Esophagus squamous epithelium (tissue), 5 donors: ENCODE measurements at regions not wholly inside any gene's neighbourhood (a gene's known extent, or its start where the extent isn't known, plus 50 kb on each side); places are given as distances from the start of the nearest gene placed in this dataset.
"Not testable (repeated sequence)": the region's sequence is repeated elsewhere in the genome, so short reads cannot be mapped to it uniquely, and the experiment has no call there.

Experiments used
- DNase-seq: peaks from one replicate; lab custom pipeline; 2025; lab: John Stamatoyannopoulos, UW
- H3K27ac ChIP-seq, 4 donors: fragments of 200-600 bp; sonication (generic); one replicate each; pipeline ENCODE4 v1.5.1; 2016 to 2019; ENCODE audit warnings: mild to moderate bottlenecking in 1 of 4
- H3K27me3 ChIP-seq, 4 donors: fragments of 200-600 bp; sonication (generic); 1 replicate in 3 of 4; 2 replicates in 1 of 4; pipeline versions ENCODE4 v1.5.1 to v1.6.0; 2017 to 2021; ENCODE audit warnings: antibody characterized with exemption in 1 of 4
- H3K36me3 ChIP-seq, 3 donors: fragments of 200-600 bp; sonication (generic); one replicate each; pipeline ENCODE4 v1.5.1; 2016 to 2019
- H3K4me1 ChIP-seq, 3 donors: fragments of 200-600 bp; sonication (generic); one replicate each; pipeline ENCODE4 v1.5.1; 2017 to 2019
- H3K4me3 ChIP-seq, 4 donors: fragments of 200-600 bp; sonication (generic); 1 replicate in 3 of 4; 2 replicates in 1 of 4; pipeline ENCODE4 v1.5.1; 2016 to 2019; ENCODE audit warnings: mild to moderate bottlenecking in 2 of 4, moderate library complexity in 1 of 4
- H3K9me3 ChIP-seq, 3 donors: fragments of 200-600 bp; sonication (generic); one replicate each; pipeline ENCODE4 v1.5.1; 2016 to 2019
- POLR2A ChIP-seq, 4 donors: fragments of 450-650 bp; IDR thresholded peaks; one replicate each; pipeline ENCODE4 v1.6.1; 2017; ENCODE audit warnings: antibody characterized with exemption in 4 of 4, mild to moderate bottlenecking in 4 of 4, moderate library complexity in 3 of 4
- whole genome bisulfite sequencing, 2 donors: methylation state at CpG; one replicate each; pipeline ENCODE4 v1.1.5; 2018; 5-methylcytosine and 5-hydroxymethylcytosine counted together
- intact Hi-C: fragments of 100-400 bp; cut with DNase I; formaldehyde crosslinking; loops from one replicate; pipeline ENCODE4 v1.15.0; 2022
- TF ChIP-seq, protein P1 (sequence below), 6 experiments: fragments of 450-650 bp in 4 of 6; fragments of 200-600 bp in 2 of 6; sonication (generic) in 2 of 6; IDR thresholded peaks; one replicate each; pipeline ENCODE4 v1.5.1; 2016 to 2019; ENCODE audit warnings: antibody characterized with exemption in 6 of 6, mild to moderate bottlenecking in 4 of 6, moderate library complexity in 4 of 6
- donor health status: DM: yes; HTN: yes; CAD: no.

DNA sequence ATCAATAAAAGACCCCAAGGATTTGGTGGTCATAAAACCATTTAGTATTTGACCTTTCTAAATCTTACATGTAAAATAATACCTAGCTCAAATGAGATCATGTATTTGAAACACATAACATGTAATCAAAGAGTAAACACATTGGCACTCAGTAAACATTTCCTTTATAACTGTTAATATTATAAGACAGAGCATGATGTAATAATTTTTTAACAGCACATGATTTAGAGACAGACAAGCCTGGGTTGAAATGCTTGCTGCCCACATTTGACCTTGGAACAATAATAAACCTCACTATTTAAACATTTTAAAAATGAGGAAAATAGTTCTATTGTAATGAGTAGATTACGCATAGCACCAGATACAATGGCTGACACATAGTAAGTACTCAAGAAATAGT lies 105.2 kb upstream of the GPR141 start:
- Histone ChIP-seq H3K4me1 (no peaks in the 10 kb centered on the region), H3K36me3 (no peaks in the 10 kb centered on the region), H3K27ac (no peak overlapping the region), H3K9me3 (no peaks in the 10 kb centered on the region), H3K4me3 (no peak overlapping the region), H3K27me3 (no peaks in the 10 kb centered on the region)
- intact Hi-C loops = no loop called here
- TF ChIP-seq POLR2A (IDR thresholded peaks at IDR 0.05) = no peak
- TF ChIP-seq, protein P1, sequence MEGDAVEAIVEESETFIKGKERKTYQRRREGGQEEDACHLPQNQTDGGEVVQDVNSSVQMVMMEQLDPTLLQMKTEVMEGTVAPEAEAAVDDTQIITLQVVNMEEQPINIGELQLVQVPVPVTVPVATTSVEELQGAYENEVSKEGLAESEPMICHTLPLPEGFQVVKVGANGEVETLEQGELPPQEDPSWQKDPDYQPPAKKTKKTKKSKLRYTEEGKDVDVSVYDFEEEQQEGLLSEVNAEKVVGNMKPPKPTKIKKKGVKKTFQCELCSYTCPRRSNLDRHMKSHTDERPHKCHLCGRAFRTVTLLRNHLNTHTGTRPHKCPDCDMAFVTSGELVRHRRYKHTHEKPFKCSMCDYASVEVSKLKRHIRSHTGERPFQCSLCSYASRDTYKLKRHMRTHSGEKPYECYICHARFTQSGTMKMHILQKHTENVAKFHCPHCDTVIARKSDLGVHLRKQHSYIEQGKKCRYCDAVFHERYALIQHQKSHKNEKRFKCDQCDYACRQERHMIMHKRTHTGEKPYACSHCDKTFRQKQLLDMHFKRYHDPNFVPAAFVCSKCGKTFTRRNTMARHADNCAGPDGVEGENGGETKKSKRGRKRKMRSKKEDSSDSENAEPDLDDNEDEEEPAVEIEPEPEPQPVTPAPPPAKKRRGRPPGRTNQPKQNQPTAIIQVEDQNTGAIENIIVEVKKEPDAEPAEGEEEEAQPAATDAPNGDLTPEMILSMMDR (IDR thresholded peaks at IDR 0.05) = no peak
- WGBS, 2 donors = 84 to 89% methylated on average over 1 of the region's 1 CpG
- no peak for DNase-seq

DNA sequence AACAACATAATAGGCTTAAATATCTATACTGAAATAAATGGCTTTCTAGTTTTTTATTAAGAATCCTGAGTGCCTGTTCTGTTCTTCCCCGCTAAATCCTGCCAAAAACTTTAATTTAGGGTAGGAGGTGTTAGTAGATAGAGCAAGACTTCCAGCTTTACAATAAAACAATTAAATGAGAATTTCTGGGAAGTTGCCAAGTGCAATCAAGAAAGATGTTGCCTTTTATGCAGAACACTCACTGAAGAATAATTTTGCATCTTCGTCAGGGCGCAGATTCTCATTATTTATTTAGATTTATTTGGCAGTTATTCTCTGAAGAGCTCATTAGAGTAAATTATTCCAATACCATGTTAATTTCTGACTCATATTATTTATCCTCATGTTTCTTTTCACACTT lies 103.2 kb upstream of the GPR141 start:
- no peak overlapping the region for H3K27ac ChIP-seq
- no peak for DNase-seq
- no peaks in the 10 kb centered on the region for H3K27me3 ChIP-seq
- TF ChIP-seq POLR2A (IDR thresholded peaks at IDR 0.05) = no peak
- TF ChIP-seq, protein P1 (IDR thresholded peaks at IDR 0.05) = no peak
- H3K4me1 ChIP-seq = no peaks in the 10 kb centered on the region
- H3K9me3 ChIP-seq = no peaks in the 10 kb centered on the region
- intact Hi-C loops = no loop called here
- H3K36me3 ChIP-seq = no peaks in the 10 kb centered on the region
- H3K4me3 ChIP-seq = no peak overlapping the region
- WGBS, 2 donors = 74 to 82% methylated on average over 3 of the region's 3 CpGs

DNA sequence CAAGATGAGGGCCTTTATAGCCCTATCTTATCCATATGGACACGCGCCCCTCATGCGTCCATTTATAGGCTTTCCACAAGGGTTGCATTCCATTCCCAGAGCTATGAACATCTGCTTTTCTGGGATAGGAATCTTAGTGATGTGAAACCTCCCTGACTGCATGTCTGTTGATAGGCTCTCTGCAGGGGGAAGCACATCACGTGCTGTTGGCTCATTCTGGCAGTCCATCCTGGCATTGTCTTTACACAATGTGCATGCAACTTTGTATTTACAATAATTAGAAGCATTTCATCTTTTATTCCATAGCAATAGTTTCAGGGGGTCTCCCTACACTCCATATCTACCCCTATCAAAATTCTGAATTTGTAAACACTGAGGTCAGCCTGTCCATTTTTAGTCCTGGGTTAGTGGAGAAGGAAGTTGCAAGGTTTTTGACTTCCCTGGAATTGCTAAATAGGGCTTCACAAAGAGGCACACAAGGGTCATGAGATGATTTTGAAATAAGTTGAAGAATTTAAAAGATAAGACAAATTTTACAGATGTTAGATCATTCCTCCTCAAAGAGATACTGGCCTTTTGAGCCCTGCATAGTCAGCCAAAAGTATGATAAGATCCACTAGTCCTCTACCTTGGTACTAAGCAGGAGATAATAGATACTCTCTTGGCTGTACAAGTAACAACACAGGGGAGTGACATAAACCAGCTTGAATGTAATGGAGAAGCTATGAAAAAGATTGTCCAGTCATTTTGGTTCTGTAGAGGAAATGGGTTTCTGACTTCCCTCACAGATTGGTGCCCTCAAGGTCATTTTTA lies 98.7 kb upstream of the GPR141 start:
- H3K4me3 ChIP-seq, H3K36me3 ChIP-seq, H3K9me3 ChIP-seq, H3K27me3 ChIP-seq, H3K27ac ChIP-seq, DNase-seq, intact Hi-C loops, H3K4me1 ChIP-seq: not testable (repeated sequence)
- 78 to 81% methylated on average over 4 of the region's 4 CpGs for WGBS, 2 donors

DNA sequence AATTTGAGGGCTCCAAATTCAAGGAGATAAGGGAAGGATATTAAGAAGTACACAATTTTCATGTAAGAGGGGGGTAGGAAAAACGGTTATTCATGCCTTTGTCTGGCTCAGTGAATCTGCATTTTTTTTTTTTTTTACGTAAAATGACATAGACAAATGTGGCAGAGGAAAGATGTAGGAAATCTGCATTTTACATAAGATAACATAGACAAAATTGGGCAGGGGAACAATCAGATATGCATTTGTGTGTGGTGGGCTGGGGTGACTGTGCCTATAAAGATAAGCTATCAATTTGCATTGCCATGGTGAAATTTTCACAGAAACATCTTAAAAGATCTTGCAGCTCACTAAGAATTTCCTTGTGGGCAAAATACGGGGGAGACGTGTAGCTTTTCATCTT lies 92.7 kb upstream of the GPR141 start:
- H3K27me3 ChIP-seq = no peaks in the 10 kb centered on the region
- WGBS, 2 donors = 63 to 77% methylated on average over 4 of the region's 4 CpGs
- no peak for DNase-seq
- H3K36me3 ChIP-seq = no peaks in the 10 kb centered on the region
- intact Hi-C loops = no loop called here
- no peak overlapping the region for H3K4me3 ChIP-seq
- H3K9me3 ChIP-seq = no peaks in the 10 kb centered on the region
- no peaks in the 10 kb centered on the region for H3K4me1 ChIP-seq
- H3K27ac ChIP-seq = no peak overlapping the region
- TF ChIP-seq POLR2A (IDR thresholded peaks at IDR 0.05) = no peak
- TF ChIP-seq, protein P1 (IDR thresholded peaks at IDR 0.05) = no peak

DNA sequence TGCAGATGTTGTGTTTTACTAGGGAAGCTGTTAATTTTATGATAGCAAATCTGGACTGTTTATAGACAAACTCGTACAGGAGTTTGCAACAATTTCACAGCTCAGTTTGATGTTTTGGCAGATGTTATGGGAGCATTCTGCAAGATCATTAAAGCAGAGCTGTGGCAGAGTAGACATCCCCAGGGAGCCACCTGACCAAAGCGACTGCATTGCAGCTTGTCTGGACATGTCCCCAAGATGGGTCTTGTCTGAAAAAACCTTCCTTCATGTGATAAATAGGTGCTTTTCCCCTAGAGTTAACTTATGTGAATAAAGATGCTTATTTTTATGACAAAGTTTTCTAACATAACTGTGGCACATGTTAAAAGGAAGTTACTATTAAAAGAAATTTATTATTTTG lies 91.2 kb upstream of the GPR141 start:
- TF ChIP-seq, protein P1 (IDR thresholded peaks at IDR 0.05) = no peak
- no peak for TF ChIP-seq POLR2A (IDR thresholded peaks at IDR 0.05)
- WGBS, 2 donors = 32 to 53% methylated on average over 2 of the region's 2 CpGs
- H3K4me1 ChIP-seq = no peaks in the 10 kb centered on the region
- no peak overlapping the region for H3K4me3 ChIP-seq
- intact Hi-C loops = no loop called here
- H3K27me3 ChIP-seq = no peaks in the 10 kb centered on the region
- no peaks in the 10 kb centered on the region for H3K9me3 ChIP-seq
- no peak for DNase-seq
- H3K36me3 ChIP-seq = no peaks in the 10 kb centered on the region
- H3K27ac ChIP-seq = no peak overlapping the region
